Neural cell (in vitro differentiated cells): ENCODE measurements at regions not wholly inside any gene's neighbourhood (a gene's known extent, or its start where the extent isn't known, plus 50 kb on each side); places are given as distances from the start of the nearest gene placed in this dataset.

Experiments
- H2AFZ ChIP-seq: fragments of 200-600, 300-800 bp; sonication (generic), shearing (Covaris generic); 2 replicates; pipeline ENCODE4 v1.6.0; 2014; ENCODE audit warnings: low read depth, mild to moderate bottlenecking, antibody characterized with exemption, low read length, moderate library complexity
- H3F3A ChIP-seq: fragments of 200-600 bp; shearing (Covaris generic); 2 replicates; pipeline ENCODE4 v1.6.1; 2016; ENCODE audit warnings: mild to moderate bottlenecking, moderate library complexity, mixed read lengths, antibody characterized with exemption, low read length; ENCODE audit not compliant: insufficient read depth, poor library complexity, severe bottlenecking
- H3K27ac ChIP-seq: fragments of 200-600, 300-800 bp; sonication (generic), shearing (Covaris generic); 2 replicates; pipeline ENCODE4 v1.5.1; 2014; ENCODE audit warnings: mild to moderate bottlenecking, low read length, moderate library complexity
- H3K27me3 ChIP-seq: fragments of 300-800, 200-600 bp; sonication (generic), shearing (Covaris generic); 2 replicates; pipeline ENCODE4 v1.6.0; 2014; ENCODE audit warnings: mild to moderate bottlenecking, low read depth, low read length, moderate library complexity; ENCODE audit not compliant: insufficient read depth
- H3K36me3 ChIP-seq: fragments of 300-800, 200-600 bp; sonication (generic), shearing (Covaris generic); 2 replicates; pipeline ENCODE4 v1.5.1; 2014; ENCODE audit warnings: mild to moderate bottlenecking, antibody characterized with exemption, low read length, moderate library complexity; ENCODE audit not compliant: insufficient read depth
- H3K4me2 ChIP-seq: fragments of 300-800, 200-600 bp; sonication (generic), shearing (Covaris generic); 2 replicates; pipeline ENCODE4 v1.6.0; 2014; ENCODE audit warnings: mild to moderate bottlenecking, low read length
- H3K4me3 ChIP-seq: fragments of 300-800, 200-600 bp; sonication (generic), shearing (Covaris generic); 2 replicates; pipeline ENCODE4 v1.5.1; 2014; ENCODE audit warnings: mild to moderate bottlenecking, low read length, moderate library complexity
- H3K79me2 ChIP-seq: fragments of 200-600 bp; shearing (Covaris generic); replicated peaks from 2 replicates; pipeline ENCODE4 v1.6.0; 2014; ENCODE audit warnings: mild to moderate bottlenecking, low read length, moderate library complexity; ENCODE audit not compliant: insufficient read depth
- H3K9ac ChIP-seq: fragments of 300-800, 200-600 bp; sonication (generic), shearing (Covaris generic); 2 replicates; pipeline ENCODE4 v1.6.1; 2016; ENCODE audit warnings: mild to moderate bottlenecking, low read length, mixed read lengths
- H3K9me2 ChIP-seq: fragments of 200-600 bp; shearing (Covaris generic); 2 replicates; pipeline ENCODE4 v1.6.1; 2016; ENCODE audit warnings: mild to moderate bottlenecking, low read length, mixed read lengths; ENCODE audit not compliant: insufficient read depth
- H3K9me3 ChIP-seq: fragments of 200-600, 300-800 bp; sonication (generic), shearing (Covaris generic); 2 replicates; pipeline ENCODE4 v1.6.1; 2016; ENCODE audit warnings: mild to moderate bottlenecking, mixed run types, low read length, moderate library complexity, mixed read lengths
- H4K20me1 ChIP-seq: fragments of 200-600 bp; shearing (Covaris generic); 2 replicates; pipeline ENCODE4 v1.6.1; 2016; ENCODE audit warnings: mild to moderate bottlenecking, mixed run types; ENCODE audit not compliant: insufficient read depth
- CTCF ChIP-seq: fragments of 450-650 bp; IDR thresholded peaks from 2 replicates; pipeline ENCODE4 v1.5.1; 2014; ENCODE audit warnings: antibody characterized with exemption, mild to moderate bottlenecking, moderate library complexity; ENCODE audit not compliant: poor library complexity, severe bottlenecking
- EP300 ChIP-seq: fragments of 450-650 bp; conservative IDR thresholded peaks from 2 replicates; pipeline ENCODE4 v1.6.1; 2014; ENCODE audit warnings: antibody characterized with exemption, mild to moderate bottlenecking, moderate library complexity; ENCODE audit not compliant: poor library complexity, severe bottlenecking
- MXI1 ChIP-seq: fragments of 450-650 bp; conservative IDR thresholded peaks from 2 replicates; pipeline ENCODE4 v1.6.1; 2014; ENCODE audit warnings: antibody characterized with exemption, mild to moderate bottlenecking; ENCODE audit not compliant: poor library complexity, severe bottlenecking
- POLR2AphosphoS5 ChIP-seq: IDR thresholded peaks from 2 replicates; pipeline ENCODE4 v1.6.1; 2012
- RAD21 ChIP-seq: fragments of 450-650 bp; conservative IDR thresholded peaks from 2 replicates; pipeline ENCODE4 v1.6.1; 2014; ENCODE audit warnings: antibody characterized with exemption, mild to moderate bottlenecking, moderate library complexity
- REST ChIP-seq: IDR thresholded peaks from 2 replicates; pipeline ENCODE4 v1.6.1; 2012; ENCODE audit warnings: borderline replicate concordance
- SMC3 ChIP-seq: fragments of 450-650 bp; conservative IDR thresholded peaks from 2 replicates; pipeline ENCODE4 v1.6.1; 2014; ENCODE audit warnings: antibody characterized with exemption, mild to moderate bottlenecking, moderate library complexity; ENCODE audit not compliant: poor library complexity
- TAF1 ChIP-seq: IDR thresholded peaks from 2 replicates; pipeline ENCODE4 v1.6.1; 2012; ENCODE audit warnings: low read depth

- no peak overlapping the region for H3K4me3 ChIP-seq
- H3K36me3 ChIP-seq = no peaks in the 10 kb centered on the region
- H3K9me3 ChIP-seq = no peaks in the 10 kb centered on the region
- no peaks in the 10 kb centered on the region for H3K9me2 ChIP-seq
- H3K4me2 ChIP-seq = no peak overlapping the region
- H2AFZ ChIP-seq = no peak overlapping the region
- no peak overlapping the region for H3K27ac ChIP-seq
- H4K20me1 ChIP-seq = no peaks in the 10 kb centered on the region
- no peaks in the 10 kb centered on the region for H3K79me2 ChIP-seq
- H3K27me3 ChIP-seq = no peaks in the 10 kb centered on the region
- no peak overlapping the region for H3K9ac ChIP-seq
- TF ChIP-seq REST = no peak
- TF ChIP-seq TAF1 = no peak
- no peak for TF ChIP-seq RAD21
- H3F3A ChIP-seq = no peaks in the 10 kb centered on the region
Observed at GRCh38 chr6:145532361-145532760, 203.0 kb downstream of the EPM2A start.

- Histone ChIP-seq H3K36me3 (no peaks in the 10 kb centered on the region), H4K20me1 (no peaks in the 10 kb centered on the region), H2AFZ (no peak overlapping the region), H3K9ac (no peak overlapping the region), H3K79me2 (no peaks in the 10 kb centered on the region), H3K4me2 (no peak overlapping the region), H3K27ac (no peak overlapping the region), H3F3A (no peaks in the 10 kb centered on the region), H3K4me3 (no peak overlapping the region), H3K27me3 (no peaks in the 10 kb centered on the region), H3K9me3 (no peaks in the 10 kb centered on the region), H3K9me2 (no peaks in the 10 kb centered on the region)
- TF ChIP-seq REST (no peak), CTCF (no peak), POLR2AphosphoS5 (no peak), EP300 (no peak), MXI1 (no peak), SMC3 (no peak)
Observed at GRCh38 chr6:145534989-145535388, 200.3 kb downstream of the EPM2A start.
